ENCODE measurements at regions not wholly inside any gene's neighbourhood (a gene's known extent, or its start where the extent isn't known, plus 50 kb on each side); places are given as distances from the start of the nearest gene placed in this dataset.
A peak's percentile ranks its signal among the peaks of the same experiment; 100 is the strongest.
"Not testable (repeated sequence)": the region's sequence is repeated elsewhere in the genome, so short reads cannot be mapped to it uniquely, and the experiment has no call there.

GRCh38 chr9:66046992-66047391, 310.0 kb downstream of the FOXD4L4 start:
- BruUV-seq (replicated peaks); in situ Hi-C loops (cut with MboI); H4K20me1 ChIP-seq (ENCODE audit: control insufficient read depth, insufficient read depth); H3K4me2 ChIP-seq (ENCODE audit: control insufficient read depth, insufficient read depth); H3K27me3 ChIP-seq (replicated peaks in 1 of 2; ENCODE audit: control insufficient read depth in 2 of 2, insufficient read depth in 2 of 2, low read length in 1 of 2); POLR2A ChIA-PET; H3K79me2 ChIP-seq (ENCODE audit: control insufficient read depth, insufficient read depth, low read length); CTCF ChIA-PET; RAD21 ChIA-PET (ENCODE audit: unreplicated experiment); DNase-seq (ENCODE audit: low read depth, low spot score); intact Hi-C loops (cut with micrococcal nuclease; ENCODE audit: unreplicated experiment); H2AFZ ChIP-seq (ENCODE audit: control insufficient read depth, low read depth, low read length); H3K4me1 ChIP-seq (ENCODE audit: control insufficient read depth, insufficient read depth, low read length); FAIRE-seq; H3K9ac ChIP-seq (ENCODE audit: control insufficient read depth, insufficient read depth, low read length); H3K9me3 ChIP-seq (replicated peaks; ENCODE audit: control insufficient read depth, insufficient read depth, low read length); H3K27ac ChIP-seq (ENCODE audit: control insufficient read depth, insufficient read depth); ATAC-seq; SMC1A ChIA-PET (ENCODE audit: uncharacterized antibody, unreplicated experiment); H3K36me3 ChIP-seq (ENCODE audit: control insufficient read depth in 2 of 2, insufficient read depth in 2 of 2, low read length in 1 of 2); H3K4me3 ChIP-seq: not testable (repeated sequence)
- no CpG with 5 or more reads among the region's 8 CpGs for WGBS (ENCODE audit: insufficient coverage, insufficient replicate concordance, low lambda C conversion rate, missing lambda C conversion rate)

- H3K4me2 ChIP-seq (ENCODE audit: control insufficient read depth, insufficient read depth); H3K27ac ChIP-seq (ENCODE audit: control insufficient read depth, insufficient read depth); intact Hi-C loops (cut with micrococcal nuclease; ENCODE audit: unreplicated experiment); H3K36me3 ChIP-seq (ENCODE audit: control insufficient read depth in 2 of 2, insufficient read depth in 2 of 2, low read length in 1 of 2); H3K4me1 ChIP-seq (ENCODE audit: control insufficient read depth, insufficient read depth, low read length); SMC1A ChIA-PET (ENCODE audit: uncharacterized antibody, unreplicated experiment); POLR2A ChIA-PET; H3K9me3 ChIP-seq (replicated peaks; ENCODE audit: control insufficient read depth, insufficient read depth, low read length); H3K4me3 ChIP-seq; CTCF ChIA-PET; FAIRE-seq; H3K9ac ChIP-seq (ENCODE audit: control insufficient read depth, insufficient read depth, low read length); H3K79me2 ChIP-seq (ENCODE audit: control insufficient read depth, insufficient read depth, low read length); DNase-seq (ENCODE audit: low read depth, low spot score); H2AFZ ChIP-seq (ENCODE audit: control insufficient read depth, low read depth, low read length); H4K20me1 ChIP-seq (ENCODE audit: control insufficient read depth, insufficient read depth); in situ Hi-C loops (cut with MboI); BruUV-seq (replicated peaks); RAD21 ChIA-PET (ENCODE audit: unreplicated experiment); H3K27me3 ChIP-seq (replicated peaks in 1 of 2; ENCODE audit: control insufficient read depth in 2 of 2, insufficient read depth in 2 of 2, low read length in 1 of 2): not testable (repeated sequence)
- peak; percentile 63 for ATAC-seq
- WGBS (ENCODE audit: insufficient coverage, insufficient replicate concordance, low lambda C conversion rate, missing lambda C conversion rate) = no CpG with 5 or more reads among the region's 2 CpGs
Observed at GRCh38 chr9:66049721-66050120, 312.8 kb downstream of the FOXD4L4 start.

GRCh38 chr9:66054705-66055104, 317.8 kb downstream of the FOXD4L4 start:
- WGBS (ENCODE audit: insufficient coverage, insufficient replicate concordance, low lambda C conversion rate, missing lambda C conversion rate) = no CpG with 5 or more reads among the region's 2 CpGs
- H3K9me3 ChIP-seq (replicated peaks; ENCODE audit: control insufficient read depth, insufficient read depth, low read length); in situ Hi-C loops (cut with MboI); H3K79me2 ChIP-seq (ENCODE audit: control insufficient read depth, insufficient read depth, low read length); H3K27me3 ChIP-seq (replicated peaks in 1 of 2; ENCODE audit: control insufficient read depth in 2 of 2, insufficient read depth in 2 of 2, low read length in 1 of 2); RAD21 ChIA-PET (ENCODE audit: unreplicated experiment); H3K4me2 ChIP-seq (ENCODE audit: control insufficient read depth, insufficient read depth); H3K4me3 ChIP-seq; BruUV-seq (replicated peaks); POLR2A ChIA-PET; intact Hi-C loops (cut with micrococcal nuclease; ENCODE audit: unreplicated experiment); H3K9ac ChIP-seq (ENCODE audit: control insufficient read depth, insufficient read depth, low read length); H2AFZ ChIP-seq (ENCODE audit: control insufficient read depth, low read depth, low read length); ATAC-seq; DNase-seq (ENCODE audit: low read depth, low spot score); FAIRE-seq; H3K4me1 ChIP-seq (ENCODE audit: control insufficient read depth, insufficient read depth, low read length); CTCF ChIA-PET; H3K27ac ChIP-seq (ENCODE audit: control insufficient read depth, insufficient read depth); H4K20me1 ChIP-seq (ENCODE audit: control insufficient read depth, insufficient read depth); H3K36me3 ChIP-seq (ENCODE audit: control insufficient read depth in 2 of 2, insufficient read depth in 2 of 2, low read length in 1 of 2); SMC1A ChIA-PET (ENCODE audit: uncharacterized antibody, unreplicated experiment): not testable (repeated sequence)

GRCh38 chr9:66060681-66061080, 323.7 kb downstream of the FOXD4L4 start:
- H3K4me2 ChIP-seq (ENCODE audit: control insufficient read depth, insufficient read depth); ATAC-seq; BruUV-seq (replicated peaks); SMC1A ChIA-PET (ENCODE audit: uncharacterized antibody, unreplicated experiment); H2AFZ ChIP-seq (ENCODE audit: control insufficient read depth, low read depth, low read length); H4K20me1 ChIP-seq (ENCODE audit: control insufficient read depth, insufficient read depth); H3K79me2 ChIP-seq (ENCODE audit: control insufficient read depth, insufficient read depth, low read length); H3K9ac ChIP-seq (ENCODE audit: control insufficient read depth, insufficient read depth, low read length); in situ Hi-C loops (cut with MboI); CTCF ChIA-PET; FAIRE-seq; H3K27me3 ChIP-seq (replicated peaks in 1 of 2; ENCODE audit: control insufficient read depth in 2 of 2, insufficient read depth in 2 of 2, low read length in 1 of 2); H3K27ac ChIP-seq (ENCODE audit: control insufficient read depth, insufficient read depth); H3K4me3 ChIP-seq; intact Hi-C loops (cut with micrococcal nuclease; ENCODE audit: unreplicated experiment); POLR2A ChIA-PET; H3K9me3 ChIP-seq (replicated peaks; ENCODE audit: control insufficient read depth, insufficient read depth, low read length); DNase-seq (ENCODE audit: low read depth, low spot score); H3K4me1 ChIP-seq (ENCODE audit: control insufficient read depth, insufficient read depth, low read length); H3K36me3 ChIP-seq (ENCODE audit: control insufficient read depth in 2 of 2, insufficient read depth in 2 of 2, low read length in 1 of 2); RAD21 ChIA-PET (ENCODE audit: unreplicated experiment): not testable (repeated sequence)
- no CpG with 5 or more reads among the region's 1 CpG for WGBS (ENCODE audit: insufficient coverage, insufficient replicate concordance, low lambda C conversion rate, missing lambda C conversion rate)

Data from GM12878 (cell line).